Keratinocyte (primary cell): ENCODE measurements at regions not wholly inside any gene's neighbourhood (a gene's known extent, or its start where the extent isn't known, plus 50 kb on each side); places are given as distances from the start of the nearest gene placed in this dataset.

ENCODE experiments used
- EZH2 ChIP-seq: IDR thresholded peaks from one replicate; pipeline ENCODE4 v1.6.1; 2012; ENCODE audit warnings: inconsistent platforms, mild to moderate bottlenecking, low read length, moderate library complexity
- TF ChIP-seq, protein P1 (sequence below), 3 experiments: IDR thresholded peaks in 1 of 3; conservative IDR thresholded peaks in 1 of 3; optimal IDR thresholded peaks in 1 of 3; 2 replicates in 2 of 3; 3 replicates in 1 of 3; pipeline versions ENCODE3 to v1.5.1; 2011; ENCODE audit warnings: low read length in 3 of 3, mild to moderate bottlenecking in 3 of 3, moderate library complexity in 2 of 3, control low read depth in 1 of 3, inconsistent platforms in 1 of 3; ENCODE audit not compliant: insufficient read depth in 2 of 3; ENCODE audit errors: extremely low read depth in 1 of 3

DNA sequence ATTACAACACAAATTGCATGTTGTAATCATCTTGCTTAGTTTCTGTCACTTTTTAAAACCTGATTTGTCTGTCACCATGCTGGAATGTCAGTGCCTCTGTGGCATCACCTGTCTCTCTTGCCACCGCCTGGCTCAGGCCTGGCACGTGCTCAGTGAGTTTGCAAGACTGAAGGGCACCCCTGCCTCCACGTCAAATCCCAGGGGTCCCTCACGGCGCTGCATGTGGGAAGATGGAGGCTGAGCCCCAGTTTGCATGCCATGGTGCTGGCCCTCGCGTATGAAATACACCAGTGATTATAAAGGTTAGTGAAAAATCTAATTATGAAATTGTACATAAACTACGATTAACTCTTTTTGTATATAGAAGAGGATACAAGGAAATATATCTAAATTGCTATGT, 51.9 kb upstream of the VIPR2 start:
- TF ChIP-seq, protein P1, sequence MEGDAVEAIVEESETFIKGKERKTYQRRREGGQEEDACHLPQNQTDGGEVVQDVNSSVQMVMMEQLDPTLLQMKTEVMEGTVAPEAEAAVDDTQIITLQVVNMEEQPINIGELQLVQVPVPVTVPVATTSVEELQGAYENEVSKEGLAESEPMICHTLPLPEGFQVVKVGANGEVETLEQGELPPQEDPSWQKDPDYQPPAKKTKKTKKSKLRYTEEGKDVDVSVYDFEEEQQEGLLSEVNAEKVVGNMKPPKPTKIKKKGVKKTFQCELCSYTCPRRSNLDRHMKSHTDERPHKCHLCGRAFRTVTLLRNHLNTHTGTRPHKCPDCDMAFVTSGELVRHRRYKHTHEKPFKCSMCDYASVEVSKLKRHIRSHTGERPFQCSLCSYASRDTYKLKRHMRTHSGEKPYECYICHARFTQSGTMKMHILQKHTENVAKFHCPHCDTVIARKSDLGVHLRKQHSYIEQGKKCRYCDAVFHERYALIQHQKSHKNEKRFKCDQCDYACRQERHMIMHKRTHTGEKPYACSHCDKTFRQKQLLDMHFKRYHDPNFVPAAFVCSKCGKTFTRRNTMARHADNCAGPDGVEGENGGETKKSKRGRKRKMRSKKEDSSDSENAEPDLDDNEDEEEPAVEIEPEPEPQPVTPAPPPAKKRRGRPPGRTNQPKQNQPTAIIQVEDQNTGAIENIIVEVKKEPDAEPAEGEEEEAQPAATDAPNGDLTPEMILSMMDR (optimal IDR thresholded peaks at IDR 0.05 in 1 of 3, IDR thresholded peaks at IDR 0.05 in 1 of 3, conservative IDR thresholded peaks at IDR 0.05 in 1 of 3; ENCODE audit: extremely low read depth in 1 of 3, insufficient read depth in 2 of 3, low read length in 3 of 3), result no peak
- no peak for TF ChIP-seq EZH2
